ENCODE measurements at regions not wholly inside any gene's neighbourhood (a gene's known extent, or its start where the extent isn't known, plus 50 kb on each side); places are given as distances from the start of the nearest gene placed in this dataset.

DNA sequence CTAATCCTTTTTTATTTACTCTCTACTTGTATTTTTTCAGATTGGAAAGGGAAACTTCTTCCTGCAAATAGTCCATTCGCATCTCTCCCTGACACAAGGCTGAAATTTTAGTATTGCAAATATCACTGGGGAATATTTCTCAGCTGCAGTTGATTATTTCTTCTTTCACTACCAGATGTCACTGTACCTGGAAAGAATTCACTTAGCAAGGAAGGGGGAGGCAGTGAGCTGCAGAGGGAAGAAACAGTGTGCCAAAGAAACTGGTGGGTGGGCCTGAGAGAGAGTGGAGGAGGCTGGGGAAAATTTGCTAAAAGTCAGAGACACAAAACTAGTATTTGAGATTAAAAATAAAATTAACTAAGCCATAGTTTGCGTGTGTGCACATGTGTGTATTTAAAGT is 142.3 kb upstream of the STT3B start:
- no peaks in the 10 kb centered on the region for H3K36me3 ChIP-seq (ENCODE audit: control insufficient read depth in 1 of 2, insufficient read depth in 2 of 2, low read length in 2 of 2)
- ATAC-seq (no peak), DNase-seq (ENCODE audit: low read depth, low spot score) (no peak)
- intact Hi-C loops (cut with micrococcal nuclease) = no loop called here
- no peaks in the 10 kb centered on the region for H3K79me2 ChIP-seq (ENCODE audit: insufficient read depth, low read length)
- no peaks in the 10 kb centered on the region for H3K9me2 ChIP-seq (ENCODE audit: insufficient read depth)
- H3K9me3 ChIP-seq (ENCODE audit: control insufficient read depth in 1 of 2, insufficient read depth in 1 of 2, low read depth in 1 of 2, low read length in 2 of 2) = no peaks in the 10 kb centered on the region
- ChIA-PET RAD21 (ENCODE audit: low non-redundant PET in 1 of 2, low total read pairs in 2 of 2, uncharacterized antibody in 2 of 2, unreplicated experiment in 2 of 2) (no interaction called here), POLR2A (no interaction called here), CTCF (no interaction called here)
- no peak for TF ChIP-seq RAD21 (IDR thresholded peaks at IDR 0.05; ENCODE audit: low read depth)
- no peak for TF ChIP-seq POLR2A (IDR thresholded peaks at IDR 0.05; ENCODE audit: borderline replicate concordance, extremely low read depth, insufficient read depth, insufficient read length)
- TF ChIP-seq YY1 (IDR thresholded peaks at IDR 0.05; ENCODE audit: extremely low read depth, insufficient replicate concordance, low read depth, low read length) = no peak
- TF ChIP-seq CEBPB (IDR thresholded peaks at IDR 0.05; ENCODE audit: low read depth) = no peak
- TF ChIP-seq EZH2 (IDR thresholded peaks at IDR 0.05) = no peak
- TF ChIP-seq, protein P1, sequence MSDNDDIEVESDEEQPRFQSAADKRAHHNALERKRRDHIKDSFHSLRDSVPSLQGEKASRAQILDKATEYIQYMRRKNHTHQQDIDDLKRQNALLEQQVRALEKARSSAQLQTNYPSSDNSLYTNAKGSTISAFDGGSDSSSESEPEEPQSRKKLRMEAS (IDR thresholded peaks at IDR 0.05) = no peak
- TF ChIP-seq ZFX (IDR thresholded peaks at IDR 0.05) = no peak
- no peak for TF ChIP-seq CBX3 (IDR thresholded peaks at IDR 0.05; ENCODE audit: low read depth)
- no peak for TF ChIP-seq EZH2phosphoT487 (IDR thresholded peaks at IDR 0.05; ENCODE audit: borderline replicate concordance)
- no peak for TF ChIP-seq EGR1 (IDR thresholded peaks at IDR 0.05; ENCODE audit: low read depth)
- no peak for TF ChIP-seq TCF7L2 (IDR thresholded peaks at IDR 0.05; ENCODE audit: borderline replicate concordance, extremely low read depth, insufficient read depth, insufficient read length)
- peak overlapping the region; percentile 44 for H2AFZ ChIP-seq (ENCODE audit: low read depth, low read length, poor library complexity, severe bottlenecking)
- no peak overlapping the region for H3K4me2 ChIP-seq (ENCODE audit: low read length)
- no TSS peak for BruUV-seq (replicated peaks)
- H3K9ac ChIP-seq (ENCODE audit: low read length) = no peak overlapping the region
- no peaks in the 10 kb centered on the region for H3K27me3 ChIP-seq (ENCODE audit: insufficient read depth, low read length)
- no peak overlapping the region for H3K4me3 ChIP-seq (replicated peaks in 1 of 2; ENCODE audit: low read depth in 1 of 2, low read length in 2 of 2)
- no peaks in the 10 kb centered on the region for H3K4me1 ChIP-seq (ENCODE audit: control insufficient read depth in 1 of 2, insufficient read depth in 2 of 2, low read length in 2 of 2)
- no peak overlapping the region for H3K27ac ChIP-seq (ENCODE audit: low read depth, low read length)
- H4K20me1 ChIP-seq (ENCODE audit: insufficient read depth) = no peaks in the 10 kb centered on the region

- POLR2A ChIA-PET = no interaction called here
Measured at GRCh38 chr3:31391150-31391549, 141.6 kb upstream of the STT3B start.

More at GRCh38 chr3:31391150-31391549, 141.6 kb upstream of the STT3B start:
- no peak overlapping the region for H2AFZ ChIP-seq (ENCODE audit: low read depth, low read length, poor library complexity, severe bottlenecking)
- no peaks in the 10 kb centered on the region for H3K9me2 ChIP-seq (ENCODE audit: insufficient read depth)
- H3K9ac ChIP-seq (ENCODE audit: low read length) = no peak overlapping the region
- ChIA-PET CTCF (no interaction called here), RAD21 (ENCODE audit: low non-redundant PET in 1 of 2, low total read pairs in 2 of 2, uncharacterized antibody in 2 of 2, unreplicated experiment in 2 of 2) (no interaction called here)
- no peak overlapping the region for H3K4me3 ChIP-seq (replicated peaks in 1 of 2; ENCODE audit: low read depth in 1 of 2, low read length in 2 of 2)
- H4K20me1 ChIP-seq (ENCODE audit: insufficient read depth) = no peaks in the 10 kb centered on the region
- ATAC-seq (no peak), DNase-seq (ENCODE audit: low read depth, low spot score) (no peak)
- no peaks in the 10 kb centered on the region for H3K36me3 ChIP-seq (ENCODE audit: control insufficient read depth in 1 of 2, insufficient read depth in 2 of 2, low read length in 2 of 2)
- intact Hi-C loops (cut with micrococcal nuclease) = no loop called here
- H3K9me3 ChIP-seq (ENCODE audit: control insufficient read depth in 1 of 2, insufficient read depth in 1 of 2, low read depth in 1 of 2, low read length in 2 of 2) = no peaks in the 10 kb centered on the region
- no peak overlapping the region for H3K4me2 ChIP-seq (ENCODE audit: low read length)
- no TSS peak for BruUV-seq (replicated peaks)
- no peak overlapping the region for H3K27ac ChIP-seq (ENCODE audit: low read depth, low read length)
- TF ChIP-seq ELF1 (IDR thresholded peaks at IDR 0.05; ENCODE audit: borderline replicate concordance, low read depth) (no peak), SP1 (IDR thresholded peaks at IDR 0.05; ENCODE audit: low read depth) (no peak), TCF7L2 (IDR thresholded peaks at IDR 0.05; ENCODE audit: borderline replicate concordance, extremely low read depth, insufficient read depth, insufficient read length) (no peak), REST (IDR thresholded peaks at IDR 0.05; ENCODE audit: low read depth) (no peak), CTCF (IDR thresholded peaks at IDR 0.05 in 2 of 3, conservative IDR thresholded peaks at IDR 0.05 in 1 of 3; ENCODE audit: borderline replicate concordance in 1 of 3, insufficient read depth in 1 of 3, low read depth in 2 of 3, low read length in 2 of 3) (no peak), EZH2phosphoT487 (IDR thresholded peaks at IDR 0.05; ENCODE audit: borderline replicate concordance) (no peak), RAD21 (IDR thresholded peaks at IDR 0.05; ENCODE audit: low read depth) (no peak)
- H3K27me3 ChIP-seq (ENCODE audit: insufficient read depth, low read length) = no peaks in the 10 kb centered on the region
- no peaks in the 10 kb centered on the region for H3K4me1 ChIP-seq (ENCODE audit: control insufficient read depth in 1 of 2, insufficient read depth in 2 of 2, low read length in 2 of 2)
- no peaks in the 10 kb centered on the region for H3K79me2 ChIP-seq (ENCODE audit: insufficient read depth, low read length)

Data from HCT116 (cell line).